ENCODE measurements at regions not wholly inside any gene's neighbourhood (a gene's known extent, or its start where the extent isn't known, plus 50 kb on each side); places are given as distances from the start of the nearest gene placed in this dataset.

GRCh38 chr10:121291823-121292222, 306.4 kb downstream of the FGFR2 start:
- TF ChIP-seq YY1 (IDR thresholded peaks at IDR 0.05; ENCODE audit: insufficient read depth, insufficient read length) (no peak), SUZ12 (IDR thresholded peaks at IDR 0.05; ENCODE audit: extremely low read depth, insufficient read depth, insufficient read length) (no peak)
